Neuronal stem cell (in vitro differentiated cells): ENCODE measurements at regions not wholly inside any gene's neighbourhood (a gene's known extent, or its start where the extent isn't known, plus 50 kb on each side); places are given as distances from the start of the nearest gene placed in this dataset.
A peak's percentile ranks its signal among the peaks of the same experiment; 100 is the strongest.

Experiments
- DNase-seq: peaks from one replicate; pipeline ENCODE4 v3.0.0-alpha.2; 2013; ENCODE audit warnings: low spot score
- H2AFZ ChIP-seq: one replicate; pipeline ENCODE4 v1.6.1; 2013; ENCODE audit warnings: mild to moderate bottlenecking, low read length, inconsistent platforms
- H2AK5ac ChIP-seq: 2 replicates; pipeline ENCODE4 v1.6.1; 2013; ENCODE audit warnings: low read depth, mild to moderate bottlenecking, inconsistent platforms, low read length, moderate library complexity, mixed read lengths
- H2BK120ac ChIP-seq: 2 replicates; pipeline ENCODE4 v1.6.1; 2013; ENCODE audit warnings: low read depth, mild to moderate bottlenecking, inconsistent platforms, low read length, moderate library complexity, mixed read lengths
- H2BK12ac ChIP-seq: one replicate; pipeline ENCODE4 v1.6.1; 2013; ENCODE audit warnings: low read length, inconsistent platforms
- H2BK15ac ChIP-seq: 2 replicates; pipeline ENCODE4 v1.6.1; 2013; ENCODE audit warnings: mild to moderate bottlenecking, low read length, inconsistent platforms, mixed read lengths
- H2BK5ac ChIP-seq: one replicate; pipeline ENCODE4 v1.6.1; 2013; ENCODE audit warnings: inconsistent platforms, mild to moderate bottlenecking, low read length, moderate library complexity
- H3K14ac ChIP-seq: one replicate; pipeline ENCODE4 v1.6.1; 2013; ENCODE audit warnings: low read length, inconsistent platforms
- H3K18ac ChIP-seq: 2 replicates; pipeline ENCODE4 v1.6.1; 2013; ENCODE audit warnings: low read length, inconsistent platforms
- H3K23ac ChIP-seq: 2 replicates; pipeline ENCODE4 v1.6.1; 2013; ENCODE audit warnings: low read depth, mild to moderate bottlenecking, mixed read lengths, low read length, inconsistent platforms; ENCODE audit not compliant: poor library complexity
- H3K27ac ChIP-seq: replicated peaks from 3 replicates; pipeline ENCODE4 v1.5.1; 2013; ENCODE audit warnings: low read length, inconsistent platforms
- H3K27me3 ChIP-seq, 3 experiments: 2 replicates each; pipeline ENCODE4 v1.6.1; 2013; ENCODE audit warnings: low read length in 3 of 3, mild to moderate bottlenecking in 2 of 3, inconsistent platforms in 1 of 3, low read depth in 1 of 3, mixed read lengths in 1 of 3, moderate library complexity in 1 of 3; ENCODE audit not compliant: control insufficient read depth in 3 of 3, insufficient read depth in 3 of 3
- H3K36me3 ChIP-seq, 2 donors: replicated peaks in 1 of 2; 2 replicates each; pipeline ENCODE4 v1.6.1; 2013; ENCODE audit warnings: low read length in 2 of 2; ENCODE audit not compliant: control insufficient read depth in 2 of 2, insufficient read depth in 2 of 2
- H3K4ac ChIP-seq: 2 replicates; pipeline ENCODE4 v1.6.1; 2013; ENCODE audit warnings: inconsistent platforms, mild to moderate bottlenecking, low read length, moderate library complexity
- H3K4me1 ChIP-seq, 2 donors: 1 replicate in 1 of 2; 2 replicates in 1 of 2; pipeline ENCODE4 v1.6.1; 2013; ENCODE audit warnings: low read length in 2 of 2, low read depth in 1 of 2; ENCODE audit not compliant: control insufficient read depth in 2 of 2, insufficient read depth in 1 of 2
- H3K4me2 ChIP-seq: one replicate; pipeline ENCODE4 v1.6.1; 2013; ENCODE audit warnings: mild to moderate bottlenecking, low read length, inconsistent platforms; ENCODE audit not compliant: insufficient read depth, poor library complexity, severe bottlenecking
- H3K4me3 ChIP-seq, 2 donors: 2 replicates each; pipeline ENCODE4 v1.5.1; 2013; ENCODE audit warnings: low read length in 2 of 2, mild to moderate bottlenecking in 2 of 2, inconsistent platforms in 1 of 2, moderate library complexity in 1 of 2
- H3K79me1 ChIP-seq: one replicate; pipeline ENCODE4 v1.6.1; 2013; ENCODE audit warnings: low read depth, mild to moderate bottlenecking, inconsistent platforms, low read length, moderate library complexity
- H3K9ac ChIP-seq: one replicate; pipeline ENCODE4 v1.6.1; 2013; ENCODE audit warnings: mild to moderate bottlenecking, low read depth, low read length, inconsistent platforms; ENCODE audit not compliant: poor library complexity
- H3K9me3 ChIP-seq, 2 donors: replicated peaks in 1 of 2; 2 replicates each; pipeline versions ENCODE3 to v1.6.1; 2013; ENCODE audit warnings: low read length in 2 of 2, mild to moderate bottlenecking in 2 of 2, inconsistent platforms in 1 of 2, low read depth in 1 of 2, mixed read lengths in 1 of 2, moderate library complexity in 1 of 2; ENCODE audit not compliant: control insufficient read depth in 2 of 2, insufficient read depth in 1 of 2
- H4K8ac ChIP-seq: one replicate; pipeline ENCODE4 v1.6.1; 2013; ENCODE audit warnings: low read depth, mild to moderate bottlenecking, inconsistent platforms, low read length, moderate library complexity
- H4K91ac ChIP-seq: one replicate; pipeline ENCODE4 v1.6.1; 2013; ENCODE audit warnings: low read length, low read depth, mild to moderate bottlenecking, inconsistent platforms; ENCODE audit not compliant: poor library complexity
- WGBS, 2 donors: extraction: QIAGEN DNeasy Blood & Tissue Kit; methylation state at CpG; one replicate each; pipeline ENCODE4 v1.1.7; 2013; ENCODE audit warnings: missing lambda C conversion rate in 2 of 2, mixed read lengths in 1 of 2; ENCODE audit not compliant: insufficient read length in 2 of 2, insufficient replicate concordance in 1 of 2; ENCODE audit errors: extremely low coverage in 2 of 2; 5-methylcytosine and 5-hydroxymethylcytosine counted together

GRCh38 chr2:128503399-128504245 lies 185.0 kb upstream of the HS6ST1 start:
- Histone ChIP-seq H3K9me3 (peaks cover 0 to under 1% of the 10 kb centered on the region in 2 donors), H3K23ac (peak overlapping the region; percentile 56), H3K14ac (no peak overlapping the region), H3K27ac (no peak overlapping the region), H3K4me1 (peaks cover 0 to 4% of the 10 kb centered on the region in 2 donors), H3K4ac (no peak overlapping the region), H3K36me3 (no peaks in the 10 kb centered on the region), H3K4me3 (no peak overlapping the region), H4K91ac (no peak overlapping the region), H2AK5ac (peak overlapping the region; percentile 77), H2BK12ac (no peak overlapping the region), H3K27me3 (no peaks in the 10 kb centered on the region), H3K4me2 (no peak overlapping the region), H3K9ac (no peak overlapping the region), H3K18ac (peak overlapping the region; percentile 38), H2BK120ac (no peak overlapping the region), H2AFZ (no peak overlapping the region), H3K79me1 (no peaks in the 10 kb centered on the region), H2BK5ac (no peak overlapping the region), H2BK15ac (peak overlapping the region; percentile 90), H4K8ac (no peak overlapping the region)
- WGBS, 2 donors = no CpG with 5 or more reads among the region's 19 CpGs
- DNase-seq = no peak

GRCh38 chr2:128504246-128505149 lies 185.8 kb upstream of the HS6ST1 start:
- Histone ChIP-seq H3K4me1 (peaks cover 0 to 4% of the 10 kb centered on the region in 2 donors), H2BK15ac (peak overlapping the region; percentile 90), H3K79me1 (no peaks in the 10 kb centered on the region), H3K9me3 (peaks cover 0 to 2% of the 10 kb centered on the region in 2 donors), H3K4ac (no peak overlapping the region), H3K14ac (no peak overlapping the region), H3K4me2 (no peak overlapping the region), H2BK12ac (no peak overlapping the region), H2BK5ac (no peak overlapping the region), H4K91ac (no peak overlapping the region), H2BK120ac (no peak overlapping the region), H3K9ac (peak overlapping the region; percentile 7), H3K27me3 (no peaks in the 10 kb centered on the region), H2AFZ (no peak overlapping the region), H3K4me3 (no peak overlapping the region), H2AK5ac (peak overlapping the region; percentile 77), H4K8ac (no peak overlapping the region), H3K36me3 (no peaks in the 10 kb centered on the region), H3K27ac (no peak overlapping the region), H3K23ac (peak overlapping the region; percentile 56), H3K18ac (peak overlapping the region; percentile 77)
- no CpG with 5 or more reads among the region's 11 CpGs for WGBS, 2 donors
- no peak for DNase-seq

- Histone ChIP-seq H3K4me2 (no peak overlapping the region), H3K27me3 (no peaks in the 10 kb centered on the region), H3K9ac (peak overlapping the region; percentile 7), H3K4ac (no peak overlapping the region), H3K36me3 (no peaks in the 10 kb centered on the region), H3K4me3 (no peak overlapping the region), H3K27ac (no peak overlapping the region), H3K4me1 (peaks cover 0 to 4% of the 10 kb centered on the region in 2 donors), H4K91ac (no peak overlapping the region), H3K18ac (peak overlapping the region; percentile 77), H2BK15ac (peak overlapping the region; percentile 87), H2AFZ (no peak overlapping the region), H3K9me3 (peaks cover 0 to 2% of the 10 kb centered on the region in 2 donors), H2BK12ac (no peak overlapping the region), H2BK5ac (no peak overlapping the region), H2BK120ac (no peak overlapping the region), H3K23ac (no peak overlapping the region), H3K14ac (no peak overlapping the region), H4K8ac (no peak overlapping the region), H3K79me1 (no peaks in the 10 kb centered on the region), H2AK5ac (peak overlapping the region; percentile 77)
- no peak for DNase-seq
- no CpG with 5 or more reads among the region's 6 CpGs for WGBS, 2 donors
These were observed 186.5 kb upstream of the HS6ST1 start for GRCh38 chr2:128505150-128505490.
